ENCODE measurements at regions not wholly inside any gene's neighbourhood (a gene's known extent, or its start where the extent isn't known, plus 50 kb on each side); places are given as distances from the start of the nearest gene placed in this dataset.

DNA sequence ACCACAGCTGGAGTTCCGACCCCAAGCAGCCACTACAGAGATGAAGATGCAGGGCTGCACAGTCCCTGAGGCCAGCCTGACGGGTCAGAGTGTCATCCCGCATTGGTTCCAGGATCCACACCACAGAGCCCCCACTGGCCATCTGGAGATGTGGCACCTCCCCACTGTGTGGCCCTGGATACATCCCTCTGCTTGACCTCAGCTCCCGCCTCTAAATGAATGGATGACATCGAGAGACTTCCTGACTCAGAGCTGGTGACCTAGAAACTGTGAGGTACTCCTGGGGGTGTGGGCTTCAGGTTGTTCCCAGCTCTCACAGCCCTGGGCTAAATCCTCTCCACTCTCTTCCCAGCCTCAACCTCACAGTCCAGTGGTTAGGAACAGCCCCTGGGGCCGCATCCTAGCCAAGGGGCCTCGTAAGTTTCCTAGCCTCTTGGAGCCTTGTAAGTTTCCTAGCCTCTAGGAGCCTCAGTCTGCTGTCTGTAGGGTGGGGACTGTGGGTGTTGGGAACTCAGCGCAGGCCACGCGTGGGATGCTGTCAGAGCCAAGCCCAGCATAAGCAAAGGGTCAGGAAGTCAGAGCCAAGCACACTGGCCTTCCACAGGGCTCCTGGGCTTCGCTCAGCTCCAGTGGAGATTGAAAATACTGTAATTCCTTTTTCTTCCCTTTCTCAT, 87.5 kb upstream of the RUNX3 start:
- no peak for DNase-seq (ENCODE audit: extremely low spot score)
- ChIA-PET POLR2A (interaction anchor here (0.6 kb wide), 1 partner anchor 66 kb away, joined by 4 read pairs; no protein-coding TSS in a partner anchor), CTCF (interaction anchor here (0.6 to 3.2 kb wide), 6 partner anchors 9 to 56 kb away, joined by 3 to 11 read pairs (median 5); no protein-coding TSS in a partner anchor)
- no peak for TF ChIP-seq CTCF (IDR thresholded peaks at IDR 0.05; ENCODE audit: control extremely low read depth, extremely low read depth, low read depth, missing control alignments)

GRCh38 chr1:25012966-25013962, 83.2 kb upstream of the RUNX3 start:
- CTCF ChIA-PET, result interaction anchor here (0.9 to 3.1 kb wide), 4 partner anchors 24 to 52 kb away, joined by 3 to 14 read pairs (median 4); no protein-coding TSS in a partner anchor
- no peak for TF ChIP-seq CTCF (IDR thresholded peaks at IDR 0.05; ENCODE audit: control extremely low read depth, extremely low read depth, low read depth, missing control alignments)
- DNase-seq (ENCODE audit: extremely low spot score), result no peak
- POLR2A ChIA-PET, result no interaction called here

DNA sequence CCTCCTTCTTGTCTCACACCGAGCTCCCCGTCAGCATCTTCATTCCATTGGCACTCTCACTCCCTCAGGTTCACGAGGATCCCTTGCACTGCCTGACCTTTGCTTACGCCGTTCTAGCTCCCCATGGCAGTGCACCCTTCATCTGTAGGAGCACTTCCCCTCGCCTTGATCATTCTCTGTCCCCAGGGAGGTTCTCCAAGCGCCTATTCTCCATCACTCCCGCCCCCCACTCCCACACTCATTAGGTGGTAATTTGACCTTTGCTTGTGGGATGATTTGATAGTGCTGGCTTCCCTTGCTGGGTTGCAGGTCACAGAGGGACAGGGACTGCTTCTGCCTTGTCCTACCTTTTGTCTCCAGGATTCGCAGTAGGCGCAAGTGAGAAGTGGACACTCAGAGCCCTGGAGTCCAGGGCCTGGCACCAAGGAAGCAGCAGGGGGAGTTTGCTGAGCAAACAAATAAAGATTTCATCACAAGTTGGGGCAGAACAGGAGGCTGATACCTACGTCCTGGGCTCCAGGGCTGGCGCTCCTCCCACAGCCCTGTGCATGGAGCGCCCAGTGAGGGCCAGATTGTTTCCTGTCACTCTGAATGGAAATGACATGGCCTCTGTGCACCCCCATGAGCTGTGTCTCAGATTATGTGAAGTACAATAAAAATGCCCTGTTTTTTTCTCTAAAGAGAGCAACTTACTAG, 82.0 kb upstream of the RUNX3 start:
- POLR2A ChIA-PET, result no interaction called here
- no peak for DNase-seq (ENCODE audit: extremely low spot score)
- CTCF ChIA-PET, result interaction anchor here (0.9 to 3.1 kb wide), 4 partner anchors 12 to 51 kb away, joined by 3 to 14 read pairs (median 4); no protein-coding TSS in a partner anchor
- no peak for TF ChIP-seq CTCF (IDR thresholded peaks at IDR 0.05; ENCODE audit: control extremely low read depth, extremely low read depth, low read depth, missing control alignments)

DNA sequence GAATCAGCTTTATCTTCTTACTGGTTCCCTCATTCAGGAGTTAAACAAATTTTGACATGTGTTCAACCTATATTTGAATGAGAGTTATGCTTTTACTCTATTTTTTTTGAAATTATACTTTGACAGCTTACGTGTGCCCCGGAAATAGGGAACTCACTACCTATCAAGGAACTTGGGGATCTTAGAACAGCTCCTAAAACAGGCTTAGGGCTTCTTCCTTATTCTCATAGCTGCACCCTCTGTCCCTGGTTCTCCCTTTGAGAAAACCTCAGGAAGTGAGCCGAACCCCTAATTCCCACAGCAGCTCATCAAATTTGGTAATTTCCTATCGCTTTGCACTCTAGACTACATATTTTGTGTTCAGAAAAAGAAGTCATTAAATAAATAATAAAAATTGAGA, 81.2 kb upstream of the RUNX3 start:
- CTCF ChIA-PET, result interaction anchor here (0.9 to 1.8 kb wide), 6 partner anchors 8 to 45 kb away, joined by 3 to 5 read pairs (median 4); no protein-coding TSS in a partner anchor
- POLR2A ChIA-PET, result no interaction called here
- TF ChIP-seq CTCF (IDR thresholded peaks at IDR 0.05; ENCODE audit: control extremely low read depth, extremely low read depth, low read depth, missing control alignments), result no peak
- DNase-seq (ENCODE audit: extremely low spot score), result no peak

DNA sequence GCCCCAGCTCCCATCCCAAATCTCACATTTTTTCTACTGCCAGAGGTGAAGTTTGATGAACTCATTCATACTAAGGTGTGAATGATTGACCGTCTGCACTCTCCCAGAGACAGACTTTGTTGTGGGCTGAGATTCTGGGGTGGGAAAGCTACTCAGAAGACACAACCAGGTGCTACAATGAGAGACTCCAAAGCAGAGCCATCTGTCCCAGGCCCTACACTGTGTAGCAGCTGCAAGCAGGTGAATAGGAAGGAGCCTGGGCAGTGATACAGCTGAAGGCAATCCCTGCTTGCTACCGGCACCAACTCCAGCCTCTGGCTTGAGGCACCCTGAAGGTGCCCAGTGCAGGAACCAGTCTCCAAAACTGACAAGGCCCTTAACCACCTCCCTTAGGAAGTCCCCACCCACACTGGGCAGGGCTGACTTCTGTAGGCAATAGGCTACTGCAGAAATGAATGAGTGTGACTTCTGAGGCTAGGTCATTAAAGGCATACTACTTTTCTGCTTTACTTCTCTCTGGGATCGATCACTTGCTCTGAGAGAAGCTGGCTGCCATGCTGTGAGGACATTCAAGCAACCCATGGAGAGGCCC, 79.7 kb upstream of the RUNX3 start:
- TF ChIP-seq CTCF (IDR thresholded peaks at IDR 0.05; ENCODE audit: control extremely low read depth, extremely low read depth, low read depth, missing control alignments), result no peak
- POLR2A ChIA-PET, result no interaction called here
- no peak for DNase-seq (ENCODE audit: extremely low spot score)
- CTCF ChIA-PET, result interaction anchor here (1.2 to 2.4 kb wide), 7 partner anchors 10 to 43 kb away, joined by 3 to 8 read pairs (median 4); no protein-coding TSS in a partner anchor
